DND-41 (cell line): ENCODE measurements at regions not wholly inside any gene's neighbourhood (a gene's known extent, or its start where the extent isn't known, plus 50 kb on each side); places are given as distances from the start of the nearest gene placed in this dataset.

ENCODE experiments used
- ATAC-seq: fragments of 200-7000 bp; cut with Tn5 transposase; 3 replicates; pipeline ENCODE4 v1.9.1; 2021; ENCODE audit warnings: low read depth; ENCODE audit not compliant: insufficient read depth
- DNase-seq: peaks from one replicate; pipeline ENCODE4 v3.0.0-alpha.2; 2020
- H2AFZ ChIP-seq: 2 replicates; pipeline ENCODE4 v1.6.0; 2012; ENCODE audit warnings: low read depth, low read length
- H3K27ac ChIP-seq: 2 replicates; pipeline ENCODE4 v1.5.1; 2012; ENCODE audit warnings: low read length, inconsistent platforms
- H3K27me3 ChIP-seq: fragments of 200-600 bp; sonication (generic); 2 replicates; pipeline ENCODE4 v1.6.0; 2012; ENCODE audit warnings: low read length, mild to moderate bottlenecking, inconsistent platforms; ENCODE audit not compliant: insufficient read depth, poor library complexity
- H3K36me3 ChIP-seq: 2 replicates; pipeline ENCODE4 v1.5.1; 2012; ENCODE audit warnings: low read length, inconsistent platforms; ENCODE audit not compliant: insufficient read depth
- H3K4me1 ChIP-seq: 2 replicates; pipeline ENCODE4 v1.5.1; 2012; ENCODE audit warnings: mild to moderate bottlenecking, low read length; ENCODE audit not compliant: insufficient read depth
- H3K4me2 ChIP-seq: 2 replicates; pipeline ENCODE4 v1.6.0; 2012; ENCODE audit warnings: mild to moderate bottlenecking, moderate library complexity, low read length, inconsistent platforms; ENCODE audit not compliant: insufficient read depth
- H3K4me3 ChIP-seq, 2 experiments: fragments of 200-600 bp in 1 of 2; shearing (Covaris generic) in 1 of 2; 2 replicates each; pipeline ENCODE4 v1.5.1; 2012 to 2016; ENCODE audit warnings: inconsistent platforms in 2 of 2, low read length in 2 of 2, mild to moderate bottlenecking in 2 of 2, low read depth in 1 of 2, moderate library complexity in 1 of 2
- H3K79me2 ChIP-seq: 2 replicates; pipeline ENCODE4 v1.6.0; 2012; ENCODE audit warnings: low read length, inconsistent platforms; ENCODE audit not compliant: insufficient read depth
- H3K9ac ChIP-seq: 2 replicates; pipeline ENCODE4 v1.6.0; 2012; ENCODE audit warnings: low read depth, mild to moderate bottlenecking, inconsistent platforms, low read length, moderate library complexity
- H3K9me3 ChIP-seq: 2 replicates; pipeline ENCODE4 v1.5.1; 2012; ENCODE audit warnings: low read length, moderate library complexity, mild to moderate bottlenecking, inconsistent platforms; ENCODE audit not compliant: insufficient read depth, severe bottlenecking
- H4K20me1 ChIP-seq: 2 replicates; pipeline ENCODE4 v1.6.0; 2012; ENCODE audit warnings: low read length; ENCODE audit not compliant: insufficient read depth
- EZH2 ChIP-seq: IDR thresholded peaks from 3 replicates; pipeline ENCODE4 v1.6.1; 2012; ENCODE audit warnings: borderline replicate concordance, low read depth, mild to moderate bottlenecking, moderate library complexity, low read length, inconsistent platforms; ENCODE audit not compliant: severe bottlenecking
- TF ChIP-seq, protein P1 (sequence below): IDR thresholded peaks from 2 replicates; pipeline ENCODE4 v1.5.1; 2012; ENCODE audit warnings: borderline replicate concordance, low read length, moderate library complexity, mild to moderate bottlenecking; ENCODE audit not compliant: poor library complexity, severe bottlenecking; ENCODE audit errors: extremely low read depth

DNA sequence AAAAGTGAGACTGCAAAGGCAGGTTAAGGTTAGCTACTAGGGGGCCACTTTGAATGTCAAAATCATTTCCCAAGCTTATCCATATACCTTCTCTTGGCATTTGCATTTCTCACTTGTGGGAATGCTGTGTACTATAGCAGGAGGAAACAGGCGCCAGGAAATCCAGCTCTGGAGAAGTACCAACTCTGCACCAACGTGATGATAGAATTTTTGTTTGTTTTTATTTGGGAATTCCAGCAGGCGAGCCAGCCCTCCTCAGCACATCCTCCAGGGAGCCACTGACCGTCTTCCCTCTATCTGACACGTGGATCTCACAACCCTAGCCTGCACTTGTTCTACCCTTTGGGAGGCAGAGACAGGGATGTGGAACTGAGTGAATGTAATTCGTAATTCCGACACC, 318.0 kb downstream of the ACTL7B start:
- Histone ChIP-seq H3K36me3 (no peaks in the 10 kb centered on the region), H3K4me3 (no peak overlapping the region), H3K4me2 (no peak overlapping the region), H3K27me3 (no peaks in the 10 kb centered on the region), H4K20me1 (no peaks in the 10 kb centered on the region), H3K4me1 (no peaks in the 10 kb centered on the region), H3K9me3 (no peaks in the 10 kb centered on the region), H3K79me2 (no peaks in the 10 kb centered on the region), H2AFZ (no peak overlapping the region), H3K9ac (no peak overlapping the region), H3K27ac (no peak overlapping the region)
- TF ChIP-seq, protein P1, sequence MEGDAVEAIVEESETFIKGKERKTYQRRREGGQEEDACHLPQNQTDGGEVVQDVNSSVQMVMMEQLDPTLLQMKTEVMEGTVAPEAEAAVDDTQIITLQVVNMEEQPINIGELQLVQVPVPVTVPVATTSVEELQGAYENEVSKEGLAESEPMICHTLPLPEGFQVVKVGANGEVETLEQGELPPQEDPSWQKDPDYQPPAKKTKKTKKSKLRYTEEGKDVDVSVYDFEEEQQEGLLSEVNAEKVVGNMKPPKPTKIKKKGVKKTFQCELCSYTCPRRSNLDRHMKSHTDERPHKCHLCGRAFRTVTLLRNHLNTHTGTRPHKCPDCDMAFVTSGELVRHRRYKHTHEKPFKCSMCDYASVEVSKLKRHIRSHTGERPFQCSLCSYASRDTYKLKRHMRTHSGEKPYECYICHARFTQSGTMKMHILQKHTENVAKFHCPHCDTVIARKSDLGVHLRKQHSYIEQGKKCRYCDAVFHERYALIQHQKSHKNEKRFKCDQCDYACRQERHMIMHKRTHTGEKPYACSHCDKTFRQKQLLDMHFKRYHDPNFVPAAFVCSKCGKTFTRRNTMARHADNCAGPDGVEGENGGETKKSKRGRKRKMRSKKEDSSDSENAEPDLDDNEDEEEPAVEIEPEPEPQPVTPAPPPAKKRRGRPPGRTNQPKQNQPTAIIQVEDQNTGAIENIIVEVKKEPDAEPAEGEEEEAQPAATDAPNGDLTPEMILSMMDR: no peak
- TF ChIP-seq EZH2: no peak
- DNase-seq (no peak), ATAC-seq (no peak)

DNA sequence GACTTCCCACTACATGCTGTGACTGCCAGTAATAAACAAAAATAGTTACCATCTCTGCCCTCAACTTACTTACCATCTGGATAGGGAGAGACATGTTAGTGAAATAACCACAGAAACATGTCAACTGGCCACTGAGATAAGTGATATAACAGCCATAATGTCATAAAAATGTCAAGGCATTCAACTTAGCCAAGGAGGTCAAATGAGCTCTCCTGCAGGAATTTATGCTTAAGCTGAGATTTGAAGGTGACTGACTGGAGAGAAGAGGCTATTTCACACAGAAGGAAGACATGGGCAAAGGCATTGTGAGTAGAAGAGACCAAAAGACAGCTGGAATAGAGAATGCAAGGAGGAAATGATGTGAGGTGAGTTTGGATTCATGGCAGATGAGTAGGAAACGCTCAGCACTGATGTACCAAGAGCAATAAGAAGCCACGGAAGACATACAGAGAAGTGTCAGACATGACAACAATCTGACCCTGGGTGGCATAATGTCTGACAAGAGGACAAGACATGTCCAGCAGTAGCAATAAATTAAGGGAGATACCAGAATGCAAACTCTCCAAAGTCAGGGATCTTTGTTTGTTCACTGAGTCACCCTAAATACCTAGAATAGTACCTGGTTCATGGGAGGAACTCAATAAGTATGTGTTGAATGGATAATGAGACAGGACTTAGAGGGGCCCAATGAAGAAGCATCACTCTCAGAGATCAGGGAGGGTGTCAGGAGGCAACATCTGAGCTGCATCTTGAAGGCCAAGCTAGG, 318.8 kb downstream of the ACTL7B start:
- no peaks in the 10 kb centered on the region for H3K36me3 ChIP-seq
- no peaks in the 10 kb centered on the region for H3K9me3 ChIP-seq
- no peaks in the 10 kb centered on the region for H3K79me2 ChIP-seq
- no peak overlapping the region for H3K27ac ChIP-seq
- H3K9ac ChIP-seq: no peak overlapping the region
- ATAC-seq (no peak), DNase-seq (no peak)
- H3K4me1 ChIP-seq: no peaks in the 10 kb centered on the region
- H3K4me2 ChIP-seq: no peak overlapping the region
- H3K27me3 ChIP-seq: no peaks in the 10 kb centered on the region
- TF ChIP-seq, protein P1: no peak
- H3K4me3 ChIP-seq: no peak overlapping the region
- H4K20me1 ChIP-seq: no peaks in the 10 kb centered on the region
- H2AFZ ChIP-seq: no peak overlapping the region

DNA sequence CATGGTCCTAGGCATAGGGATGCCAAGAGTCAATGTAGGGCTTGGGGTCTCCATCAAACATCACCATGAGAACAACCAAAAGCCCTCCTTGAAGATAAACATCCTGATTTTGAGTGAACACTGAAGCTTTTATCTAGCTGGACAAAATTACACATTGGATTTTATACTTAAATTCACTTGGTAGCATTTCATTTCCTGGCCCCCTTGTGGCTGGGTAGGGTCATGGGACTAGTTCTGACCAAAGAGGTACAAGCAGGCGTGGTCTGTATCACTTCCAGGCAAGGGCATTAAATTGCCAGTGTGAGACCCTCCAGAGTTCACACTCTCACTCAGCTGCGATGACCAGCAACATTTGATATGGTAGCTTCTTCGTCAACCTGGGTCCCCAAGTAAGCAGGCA, 320.3 kb downstream of the ACTL7B start:
- TF ChIP-seq, protein P1: peak; percentile 47
- no peak for TF ChIP-seq EZH2
- H3K4me1 ChIP-seq: no peaks in the 10 kb centered on the region
- H3K4me2 ChIP-seq: no peak overlapping the region
- no peak overlapping the region for H3K27ac ChIP-seq
- H3K4me3 ChIP-seq: no peak overlapping the region
- H3K36me3 ChIP-seq: no peaks in the 10 kb centered on the region
- H3K27me3 ChIP-seq: no peaks in the 10 kb centered on the region
- ATAC-seq: no peak
- no peaks in the 10 kb centered on the region for H3K79me2 ChIP-seq
- H3K9me3 ChIP-seq: no peaks in the 10 kb centered on the region
- H3K9ac ChIP-seq: no peak overlapping the region
- peak; percentile 4 for DNase-seq
- no peak overlapping the region for H2AFZ ChIP-seq
- no peaks in the 10 kb centered on the region for H4K20me1 ChIP-seq
